Adrenal gland (tissue), 5 donors: ENCODE measurements at regions not wholly inside any gene's neighbourhood (a gene's known extent, or its start where the extent isn't known, plus 50 kb on each side); places are given as distances from the start of the nearest gene placed in this dataset.

Experiments used
- POLR2A ChIP-seq, 2 donors: fragments of 450-650 bp; IDR thresholded peaks; one replicate each; pipeline ENCODE4 v1.6.1; 2017; ENCODE audit warnings: antibody characterized with exemption in 2 of 2, mild to moderate bottlenecking in 2 of 2, moderate library complexity in 1 of 2
- TF ChIP-seq, protein P1 (sequence below), 6 experiments: fragments of 450-650 bp in 4 of 6; fragments of 200-600 bp in 2 of 6; sonication (generic) in 1 of 6; IDR thresholded peaks; 1 replicate in 5 of 6; 2 replicates in 1 of 6; pipeline versions ENCODE4 v1.5.1 to v1.8.0; 2016 to 2021; ENCODE audit warnings: antibody characterized with exemption in 6 of 6, mild to moderate bottlenecking in 2 of 6, moderate library complexity in 1 of 6
- donor health status: DM: no; HTN: no; CAD: no.

DNA sequence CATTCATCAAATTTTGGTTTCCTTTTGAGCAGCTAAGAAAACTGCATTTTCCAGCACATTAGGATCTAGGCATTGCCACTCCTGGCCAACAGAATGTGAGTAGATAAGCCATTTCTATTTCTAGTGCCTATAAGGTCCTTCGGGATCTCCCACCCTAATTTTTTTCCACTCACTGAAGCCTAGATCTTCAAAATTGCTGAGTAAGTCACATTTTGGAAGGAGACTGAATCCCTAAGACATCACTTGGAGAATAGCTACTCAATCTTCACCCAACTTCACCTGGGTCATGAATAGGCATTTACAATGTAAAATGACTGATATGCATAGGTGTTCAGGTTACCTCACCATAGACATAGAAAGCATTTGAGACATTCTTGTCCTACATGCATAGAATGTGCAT lies 548.1 kb upstream of the GYPC start:
- TF ChIP-seq, protein P1, sequence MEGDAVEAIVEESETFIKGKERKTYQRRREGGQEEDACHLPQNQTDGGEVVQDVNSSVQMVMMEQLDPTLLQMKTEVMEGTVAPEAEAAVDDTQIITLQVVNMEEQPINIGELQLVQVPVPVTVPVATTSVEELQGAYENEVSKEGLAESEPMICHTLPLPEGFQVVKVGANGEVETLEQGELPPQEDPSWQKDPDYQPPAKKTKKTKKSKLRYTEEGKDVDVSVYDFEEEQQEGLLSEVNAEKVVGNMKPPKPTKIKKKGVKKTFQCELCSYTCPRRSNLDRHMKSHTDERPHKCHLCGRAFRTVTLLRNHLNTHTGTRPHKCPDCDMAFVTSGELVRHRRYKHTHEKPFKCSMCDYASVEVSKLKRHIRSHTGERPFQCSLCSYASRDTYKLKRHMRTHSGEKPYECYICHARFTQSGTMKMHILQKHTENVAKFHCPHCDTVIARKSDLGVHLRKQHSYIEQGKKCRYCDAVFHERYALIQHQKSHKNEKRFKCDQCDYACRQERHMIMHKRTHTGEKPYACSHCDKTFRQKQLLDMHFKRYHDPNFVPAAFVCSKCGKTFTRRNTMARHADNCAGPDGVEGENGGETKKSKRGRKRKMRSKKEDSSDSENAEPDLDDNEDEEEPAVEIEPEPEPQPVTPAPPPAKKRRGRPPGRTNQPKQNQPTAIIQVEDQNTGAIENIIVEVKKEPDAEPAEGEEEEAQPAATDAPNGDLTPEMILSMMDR (IDR thresholded peaks at IDR 0.05), result no peak
- TF ChIP-seq POLR2A (IDR thresholded peaks at IDR 0.05), result no peak
